GM12878 (cell line): ENCODE measurements at regions not wholly inside any gene's neighbourhood (a gene's known extent, or its start where the extent isn't known, plus 50 kb on each side); places are given as distances from the start of the nearest gene placed in this dataset.

Source experiments
- ATAC-seq: fragments of 200-7000 bp; cut with Tn5 transposase; 3 replicates; pipeline ENCODE4 v1.9.1; 2020; ENCODE audit warnings: mild to moderate bottlenecking, moderate library complexity
- BruUV-seq: library from RNA; stranded (reverse); fragments of 400-500 nt; replicated peaks from 2 replicates; lab custom pipeline; 2021; lab: Mats Ljungman, UMichigan
- CTCF ChIA-PET: fragments of 300-600 bp; sonication (Branson Sonifier 250); formaldehyde crosslinking; extraction: SDS; loops from one replicate; lab custom pipeline; 2021; ENCODE audit warnings: inconsistent platforms; lab: Yijun Ruan, JAX
- POLR2A ChIA-PET: fragments of 350-600 bp; formaldehyde crosslinking; extraction: SDS; loops from one replicate; lab custom pipeline; 2021; ENCODE audit warnings: inconsistent platforms; lab: Charles Lee
- RAD21 ChIA-PET: fragments of 300-600 bp; sonication (Branson Sonifier 250); formaldehyde crosslinking; loops from one replicate; lab custom pipeline; 2023; ENCODE audit warnings: antibody characterized with exemption; ENCODE audit not compliant: unreplicated experiment; lab: Charles Lee
- SMC1A ChIA-PET: fragments of 300-600 bp; sonication (Branson Sonifier 250); formaldehyde crosslinking; loops from one replicate; lab custom pipeline; 2023; ENCODE audit not compliant: unreplicated experiment, uncharacterized antibody; lab: Charles Lee
- DNase-seq: peaks from one replicate; pipeline ENCODE4 v3.0.0-alpha.2; 2011; ENCODE audit warnings: low read depth, low spot score
- FAIRE-seq: peaks from 3 replicates; lab custom pipeline; 2011; peaks lifted over from hg19 to GRCh38; lab: Jason Lieb, UNC
- H2AFZ ChIP-seq: 2 replicates; pipeline ENCODE4 v1.6.0; 2011; ENCODE audit warnings: low read depth, low read length, control low read depth; ENCODE audit not compliant: control insufficient read depth
- H3K27ac ChIP-seq: 2 replicates; pipeline ENCODE4 v1.5.1; 2011; ENCODE audit warnings: control low read depth; ENCODE audit not compliant: control insufficient read depth, insufficient read depth
- H3K27me3 ChIP-seq, 2 experiments: replicated peaks in 1 of 2; 2 replicates each; pipeline versions ENCODE4 v1.6.0 to v1.6.1; 2011; ENCODE audit warnings: low read length in 1 of 2; ENCODE audit not compliant: control insufficient read depth in 2 of 2, insufficient read depth in 2 of 2
- H3K36me3 ChIP-seq, 2 experiments: 2 replicates each; pipeline ENCODE4 v1.5.1; 2011; ENCODE audit warnings: low read length in 1 of 2; ENCODE audit not compliant: control insufficient read depth in 2 of 2, insufficient read depth in 2 of 2
- H3K4me1 ChIP-seq: 2 replicates; pipeline ENCODE4 v1.6.1; 2011; ENCODE audit warnings: mild to moderate bottlenecking, low read length, moderate library complexity, mixed read lengths; ENCODE audit not compliant: control insufficient read depth, insufficient read depth
- H3K4me2 ChIP-seq: 2 replicates; pipeline ENCODE4 v1.6.0; 2011; ENCODE audit warnings: control low read depth; ENCODE audit not compliant: control insufficient read depth, insufficient read depth
- H3K4me3 ChIP-seq: fragments of 200-600 bp; sonication (generic); 2 replicates; pipeline ENCODE4 v1.5.1; 2016
- H3K79me2 ChIP-seq: 2 replicates; pipeline ENCODE4 v1.6.0; 2011; ENCODE audit warnings: low read length; ENCODE audit not compliant: control insufficient read depth, insufficient read depth
- H3K9ac ChIP-seq: 2 replicates; pipeline ENCODE4 v1.8.0; 2011; ENCODE audit warnings: low read length, control low read depth, mixed read lengths; ENCODE audit not compliant: control insufficient read depth, insufficient read depth
- H3K9me3 ChIP-seq: replicated peaks from 3 replicates; pipeline ENCODE4 v1.5.1; 2011; ENCODE audit warnings: mild to moderate bottlenecking, low read length; ENCODE audit not compliant: control insufficient read depth, insufficient read depth
- H4K20me1 ChIP-seq: 2 replicates; pipeline ENCODE4 v1.6.0; 2011; ENCODE audit not compliant: control insufficient read depth, insufficient read depth
- ASH2L ChIP-seq: fragments of 300-600, 200-600 bp; sonication (generic); IDR thresholded peaks from 2 replicates; pipeline ENCODE4 v1.6.1; 2017; ENCODE audit warnings: low read depth, mild to moderate bottlenecking, borderline replicate concordance
- ATF7 ChIP-seq: fragments of 450-650 bp; IDR thresholded peaks from 2 replicates; pipeline ENCODE4 v1.6.1; 2016; ENCODE audit warnings: low read depth, mild to moderate bottlenecking
- BHLHE40 ChIP-seq, 2 experiments: fragments of 450-650 bp in 1 of 2; IDR thresholded peaks; 2 replicates each; pipeline ENCODE4 v1.6.1; 2011 to 2017; ENCODE audit warnings: low read depth in 2 of 2, borderline replicate concordance in 1 of 2, improper control_type of control experiment in 1 of 2, low read length in 1 of 2, mild to moderate bottlenecking in 1 of 2
- ESRRA ChIP-seq: IDR thresholded peaks from 2 replicates; pipeline ENCODE4 v1.6.1; 2012; ENCODE audit warnings: mild to moderate bottlenecking, low read length, improper control_type of control experiment
- IKZF2 ChIP-seq, 2 experiments: fragments of 450-650 bp; IDR thresholded peaks; 2 replicates each; pipeline ENCODE4 v1.6.1; 2017; ENCODE audit warnings: mild to moderate bottlenecking in 2 of 2, moderate library complexity in 2 of 2
- KDM1A ChIP-seq: fragments of 200-600 bp; sonication (generic); IDR thresholded peaks from 2 replicates; pipeline ENCODE4 v1.6.1; 2016; ENCODE audit warnings: borderline replicate concordance
- MTA2 ChIP-seq: fragments of 450-650 bp; IDR thresholded peaks from 2 replicates; pipeline ENCODE4 v1.6.1; 2016; ENCODE audit warnings: low read depth, mild to moderate bottlenecking, moderate library complexity
- NRF1 ChIP-seq: conservative IDR thresholded peaks from 2 replicates; pipeline ENCODE4 v1.6.1; 2011; ENCODE audit warnings: mild to moderate bottlenecking, low read depth, low read length, improper control_type of control experiment
- PAX8 ChIP-seq: fragments of 450-650 bp; IDR thresholded peaks from 2 replicates; pipeline ENCODE4 v1.6.1; 2017; ENCODE audit warnings: mild to moderate bottlenecking, moderate library complexity
- RAD51 ChIP-seq: fragments of 450-650 bp; IDR thresholded peaks from 2 replicates; pipeline ENCODE4 v1.6.1; 2016; ENCODE audit warnings: moderate library complexity, mild to moderate bottlenecking, inconsistent platforms
- RB1 ChIP-seq: fragments of 450-650 bp; formaldehyde crosslinking; IDR thresholded peaks from 2 replicates; pipeline ENCODE4 v1.6.1; 2017; ENCODE audit warnings: mild to moderate bottlenecking, borderline replicate concordance
- RELB ChIP-seq: fragments of 450-650 bp; IDR thresholded peaks from 2 replicates; pipeline ENCODE4 v1.6.1; 2017; ENCODE audit warnings: low read depth, mild to moderate bottlenecking, moderate library complexity
- STAT3 ChIP-seq: IDR thresholded peaks from 2 replicates; pipeline ENCODE4 v1.6.1; 2011; ENCODE audit warnings: low read depth, low read length, improper control_type of control experiment
- ZNF217 ChIP-seq: fragments of 450-650 bp; IDR thresholded peaks from 2 replicates; pipeline ENCODE4 v1.6.1; 2017; ENCODE audit warnings: antibody characterized with exemption, mild to moderate bottlenecking
- ZNF622 ChIP-seq: fragments of 450-650 bp; IDR thresholded peaks from 2 replicates; pipeline ENCODE4 v1.6.1; 2017; ENCODE audit warnings: mild to moderate bottlenecking, inconsistent platforms
- WGBS: methylation state at CpG from one replicate; pipeline ENCODE4 v1.1.6; 2016; ENCODE audit warnings: low lambda C conversion rate; ENCODE audit not compliant: insufficient replicate concordance, insufficient coverage; ENCODE audit errors: missing lambda C conversion rate; 5-methylcytosine and 5-hydroxymethylcytosine counted together
- in situ Hi-C: fragments of 300-500 bp; cut with MboI; formaldehyde crosslinking; loops from 9 replicates; pipeline ENCODE4 v1.14.3; 2018; ENCODE audit warnings: mixed read lengths
- intact Hi-C: fragments of 100-400 bp; cut with micrococcal nuclease; formaldehyde crosslinking; loops from one replicate; pipeline ENCODE4 v1.14.2; 2022; ENCODE audit not compliant: unreplicated experiment

- RAD21 ChIA-PET, result interaction anchor here (4.9 kb wide), 1 partner anchor 22 kb away, joined by 21 read pairs; no protein-coding TSS in a partner anchor
- Histone ChIP-seq H3K4me1 (no peaks in the 10 kb centered on the region), H2AFZ (no peak overlapping the region), H3K27me3 (no peaks in the 10 kb centered on the region), H3K9ac (no peak overlapping the region), H3K4me2 (no peak overlapping the region), H3K27ac (no peak overlapping the region), H3K79me2 (no peaks in the 10 kb centered on the region), H3K9me3 (no peaks in the 10 kb centered on the region; the same call in 2 of the 3 replicates), H3K4me3 (no peak overlapping the region), H4K20me1 (no peaks in the 10 kb centered on the region)
- SMC1A ChIA-PET, result interaction anchor here (1.0 to 5.7 kb wide), 6 partner anchors 10 to 138 kb away, joined by 3 to 34 read pairs (median 3); no protein-coding TSS in a partner anchor
- BruUV-seq, result no TSS peak
- POLR2A ChIA-PET, result interaction anchor here (0.9 kb wide), 1 partner anchor 22 kb away, joined by 3 read pairs; no protein-coding TSS in a partner anchor
- in situ Hi-C loops (no loop called here), intact Hi-C loops (no loop called here)
- no peak for FAIRE-seq
- ATAC-seq, result no peak
- no peak for DNase-seq
- TF ChIP-seq PAX8 (no peak), KDM1A (no peak), NRF1 (no peak), ZNF622 (no peak), ASH2L (no peak), ESRRA (no peak)
- TF ChIP-seq, all 136 proteins: peak for 0
- CTCF ChIA-PET, result interaction anchor here (1.3 kb wide), 1 partner anchor 138 kb away, joined by 3 read pairs; no protein-coding TSS in a partner anchor
- 0% methylated on average over 2 of the region's 2 CpGs for WGBS
- H3K36me3 ChIP-seq, result no peaks in the 10 kb centered on the region
These were observed 88.0 kb downstream of the EDEM1 start for GRCh38 chr3:5275529-5275928.

- H3K4me3 ChIP-seq, result no peak overlapping the region
- no peak overlapping the region for H3K9ac ChIP-seq
- H2AFZ ChIP-seq, result 0 out of 2 replicates have a peak overlapping the region, but pooled peaks have one; percentile 18
- no peaks in the 10 kb centered on the region for H3K27me3 ChIP-seq
- no peak overlapping the region for H3K4me2 ChIP-seq
- FAIRE-seq (peak; percentile 23), ATAC-seq (peak; percentile 61), DNase-seq (no peak)
- H3K9me3 ChIP-seq, result no peaks in the 10 kb centered on the region; the same call in 2 of the 3 replicates
- H3K27ac ChIP-seq, result no peak overlapping the region
- ChIA-PET RAD21 (interaction anchor here (1.4 to 4.9 kb wide), 2 partner anchors 21 to 44 kb away, joined by 3 to 21 read pairs; no protein-coding TSS in a partner anchor), SMC1A (interaction anchor here (0.6 to 5.7 kb wide), 7 partner anchors 9 to 1504 kb away, joined by 3 to 34 read pairs (median 4); no protein-coding TSS in a partner anchor), POLR2A (interaction anchor here (0.6 to 1.2 kb wide), 3 partner anchors 16 to 32 kb away, joined by 3 to 4 read pairs (median 3); no protein-coding TSS in a partner anchor), CTCF (no interaction called here)
- no peaks in the 10 kb centered on the region for H3K79me2 ChIP-seq
- intact Hi-C loops, result no loop called here
- no peaks in the 10 kb centered on the region for H4K20me1 ChIP-seq
- no peaks in the 10 kb centered on the region for H3K36me3 ChIP-seq
- in situ Hi-C loops, result no loop called here
- H3K4me1 ChIP-seq, result no peaks in the 10 kb centered on the region
- WGBS, result 66% methylated on average over 8 of the region's 8 CpGs
- BruUV-seq, result no TSS peak
- no peak for TF ChIP-seq STAT3
- TF ChIP-seq RB1, result no peak
- peak; percentile 75 to 82; a peak in 3 of 4 replicates for TF ChIP-seq BHLHE40 (IDR thresholded peaks at IDR 0.05; ENCODE audit: borderline replicate concordance in 1 of 2, low read depth in 2 of 2, low read length in 1 of 2)
- TF ChIP-seq ZNF217, result no peak
- TF ChIP-seq RELB, result peak; percentile 17; the same call in 1 of the 2 replicates
- TF ChIP-seq RAD51, result peak; percentile 61; the same call in 1 of the 2 replicates
- TF ChIP-seq IKZF2 (IDR thresholded peaks at IDR 0.05), result peak in 1 of 2 experiments; percentile 14; a peak in 1 of 4 replicates
- no peak for TF ChIP-seq ATF7
- peak; percentile 31; the same call in 1 of the 2 replicates for TF ChIP-seq MTA2
- TF ChIP-seq, all 136 proteins: peak for 5
These were observed 89.4 kb downstream of the EDEM1 start for GRCh38 chr3:5276934-5277333.
